Fibroblast of villous mesenchyme (primary cell): ENCODE measurements at regions not wholly inside any gene's neighbourhood (a gene's known extent, or its start where the extent isn't known, plus 50 kb on each side); places are given as distances from the start of the nearest gene placed in this dataset.

ENCODE experiments used
- DNase-seq: peaks from one replicate; pipeline ENCODE4 v3.0.0-alpha.2; 2010; ENCODE audit warnings: low read depth
- H3K4me3 ChIP-seq: 2 replicates; pipeline ENCODE4 v1.5.1; 2011; ENCODE audit warnings: low read depth, mild to moderate bottlenecking, low read length
- CTCF ChIP-seq: IDR thresholded peaks from 2 replicates; pipeline ENCODE4 v1.5.1; 2012; ENCODE audit warnings: low read depth, mild to moderate bottlenecking, low read length; ENCODE audit not compliant: insufficient read depth

GRCh38 chr14:75374911-75375310, 52.9 kb upstream of the JDP2 start:
- no peak for DNase-seq
- H3K4me3 ChIP-seq: no peak overlapping the region
- no peak for TF ChIP-seq CTCF

DNA sequence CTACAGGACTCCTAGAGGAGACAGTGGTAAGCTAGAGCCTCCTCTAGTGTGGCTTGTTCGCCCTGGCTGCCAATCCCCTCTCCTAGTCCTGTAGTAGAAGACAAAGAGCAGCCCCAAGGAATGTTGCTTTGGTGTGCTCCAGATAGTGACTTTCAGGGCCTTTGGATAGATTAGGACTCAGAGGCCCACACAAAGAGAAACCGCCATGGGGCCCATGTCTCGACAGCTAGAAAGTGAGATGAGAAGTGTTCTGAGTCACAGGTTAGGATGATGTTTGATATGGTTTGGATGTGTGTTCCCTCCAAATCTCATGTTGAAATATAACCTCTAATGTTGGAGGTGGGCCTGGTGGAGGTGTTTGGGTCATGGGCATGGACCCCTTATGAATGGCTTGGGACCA, 51.8 kb upstream of the JDP2 start:
- no peak for TF ChIP-seq CTCF
- DNase-seq: no peak
- no peak overlapping the region for H3K4me3 ChIP-seq
